HG02610 (cell line): ENCODE measurements at regions not wholly inside any gene's neighbourhood (a gene's known extent, or its start where the extent isn't known, plus 50 kb on each side); places are given as distances from the start of the nearest gene placed in this dataset.
"Not testable (repeated sequence)": the region's sequence is repeated elsewhere in the genome, so short reads cannot be mapped to it uniquely, and the experiment has no call there.

Experiments
- ATAC-seq: cut with Tn5 transposase; IDR thresholded peaks from one replicate; pipeline ENCODE4 v1.9.1; 2021; ENCODE audit warnings: mild to moderate bottlenecking, moderate library complexity; ENCODE audit not compliant: unreplicated experiment

DNA sequence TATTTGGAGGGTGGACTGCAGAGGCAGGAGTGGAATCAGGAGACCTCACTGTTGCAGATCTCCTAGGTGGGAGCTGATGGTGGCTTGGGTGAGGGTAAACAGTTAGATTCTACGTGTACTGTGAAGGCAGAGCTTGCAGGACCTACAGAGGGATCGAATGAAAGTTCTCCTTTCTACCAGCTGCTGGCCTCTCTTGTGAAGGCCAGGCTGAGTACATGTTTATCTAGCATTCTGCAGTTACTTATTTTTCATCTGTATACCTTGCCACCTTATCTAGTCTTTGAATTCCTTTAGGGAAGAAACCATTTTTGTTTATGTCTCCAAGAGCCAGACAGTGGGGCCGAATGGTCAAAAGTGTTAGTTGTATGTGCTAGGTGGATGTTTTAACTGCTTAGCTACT is 57.6 kb downstream of the PTTG1 start:
- ATAC-seq, result no peak

DNA sequence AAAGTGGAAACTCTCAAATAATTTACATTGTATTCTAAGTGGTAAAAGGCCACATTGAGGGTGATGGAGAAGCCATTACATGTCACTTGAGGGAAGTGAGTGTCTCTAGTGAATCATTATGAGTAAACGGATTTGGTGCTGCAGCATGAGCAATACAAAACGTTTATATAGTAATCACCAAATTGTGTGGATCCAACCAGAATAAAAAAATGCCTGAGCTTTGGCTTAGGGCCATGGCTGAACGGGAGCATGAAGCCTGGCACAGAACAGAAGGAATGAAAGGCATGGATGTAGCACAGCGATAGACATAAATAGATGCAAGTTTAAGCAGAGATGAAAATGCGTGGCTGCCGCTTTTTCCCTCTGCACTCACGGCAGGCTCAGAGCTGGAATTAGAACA is 58.3 kb downstream of the PTTG1 start:
- no peak for ATAC-seq

DNA sequence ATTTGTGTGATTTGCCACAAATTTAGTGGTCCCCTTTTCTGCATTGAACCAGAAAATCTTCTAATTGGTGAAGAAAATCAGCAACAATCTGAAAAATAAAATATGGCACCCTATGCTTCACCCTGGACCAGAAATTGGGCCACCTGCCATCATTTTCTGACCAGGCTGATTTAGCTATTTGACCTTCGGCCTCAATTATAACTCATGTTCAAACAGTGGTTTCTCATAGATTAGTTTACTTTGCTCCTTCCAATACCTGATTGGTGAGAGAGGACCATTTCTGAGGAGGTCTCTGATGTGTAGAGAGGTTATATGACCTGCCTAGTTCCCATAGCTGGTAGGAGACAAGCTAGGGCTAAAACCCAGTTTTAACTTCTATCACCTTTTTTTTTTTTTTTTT is 59.0 kb downstream of the PTTG1 start:
- ATAC-seq, result no peak

DNA sequence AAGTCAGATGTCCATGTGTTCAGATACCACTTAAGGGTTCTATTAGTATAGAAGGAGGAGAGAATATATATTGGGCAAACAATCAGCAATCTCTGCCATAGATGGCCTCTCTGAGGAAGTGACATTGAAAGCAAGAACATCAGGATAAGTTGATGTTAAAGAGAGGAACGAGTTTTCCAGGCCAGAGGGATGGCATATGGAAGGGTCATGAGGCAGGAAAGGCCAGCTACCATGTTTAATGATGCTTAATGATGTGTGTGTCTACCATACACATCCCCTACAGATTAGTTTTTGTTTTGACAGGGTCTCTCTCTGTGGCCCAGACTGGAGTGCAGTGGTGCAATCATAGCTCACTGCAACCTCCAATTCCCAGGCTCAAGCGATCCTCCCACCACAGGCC is 63.0 kb downstream of the PTTG1 start:
- ATAC-seq, result no peak

DNA sequence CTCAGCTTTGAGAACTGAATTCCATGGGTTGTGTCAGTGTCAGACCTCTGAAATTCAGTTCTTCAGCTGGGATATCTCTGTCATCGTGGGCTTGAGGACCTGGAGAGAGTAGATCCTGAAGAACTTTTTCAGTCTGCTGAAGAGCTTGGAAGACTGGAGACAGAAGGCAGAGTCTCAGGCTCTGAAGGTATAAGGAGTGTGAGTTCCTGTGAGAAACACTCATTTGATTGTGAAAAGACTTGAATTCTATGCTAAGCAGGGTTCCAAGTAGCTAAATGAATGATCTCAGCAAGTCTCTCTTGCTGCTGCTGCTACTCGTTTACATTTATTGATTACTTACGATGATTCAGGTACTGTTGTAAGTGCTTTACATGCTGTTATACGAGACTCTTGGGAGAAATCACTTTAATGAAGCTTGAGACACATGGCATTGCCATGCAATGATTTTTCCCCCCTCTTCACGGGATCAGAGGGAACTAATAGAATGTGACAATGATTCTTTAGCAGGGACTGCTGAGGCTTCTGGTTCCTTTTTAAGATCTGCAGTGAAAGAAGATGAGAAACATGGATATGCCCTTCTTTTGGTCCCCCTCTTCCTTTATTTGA is 63.8 kb downstream of the PTTG1 start:
- ATAC-seq, result no peak

DNA sequence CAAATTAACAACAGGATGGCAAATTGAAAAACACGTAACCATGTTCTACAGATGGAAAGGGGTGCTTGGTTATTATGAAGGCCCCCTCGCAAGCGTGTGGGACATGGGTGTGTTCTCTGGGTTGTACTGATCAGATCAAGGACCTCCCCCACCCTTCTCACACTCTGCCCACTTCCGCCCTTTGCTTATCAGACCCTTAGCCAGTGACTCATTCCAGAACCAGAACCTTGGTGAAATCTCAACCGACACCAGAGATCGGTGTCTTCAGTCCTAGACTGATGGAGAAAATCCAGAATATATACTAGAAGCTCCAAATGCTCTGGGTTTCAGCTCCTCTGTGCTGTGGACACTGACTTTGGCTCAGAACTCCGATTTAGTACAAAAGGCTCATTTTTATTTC is 64.9 kb downstream of the PTTG1 start:
- peak; percentile 25 for ATAC-seq

DNA sequence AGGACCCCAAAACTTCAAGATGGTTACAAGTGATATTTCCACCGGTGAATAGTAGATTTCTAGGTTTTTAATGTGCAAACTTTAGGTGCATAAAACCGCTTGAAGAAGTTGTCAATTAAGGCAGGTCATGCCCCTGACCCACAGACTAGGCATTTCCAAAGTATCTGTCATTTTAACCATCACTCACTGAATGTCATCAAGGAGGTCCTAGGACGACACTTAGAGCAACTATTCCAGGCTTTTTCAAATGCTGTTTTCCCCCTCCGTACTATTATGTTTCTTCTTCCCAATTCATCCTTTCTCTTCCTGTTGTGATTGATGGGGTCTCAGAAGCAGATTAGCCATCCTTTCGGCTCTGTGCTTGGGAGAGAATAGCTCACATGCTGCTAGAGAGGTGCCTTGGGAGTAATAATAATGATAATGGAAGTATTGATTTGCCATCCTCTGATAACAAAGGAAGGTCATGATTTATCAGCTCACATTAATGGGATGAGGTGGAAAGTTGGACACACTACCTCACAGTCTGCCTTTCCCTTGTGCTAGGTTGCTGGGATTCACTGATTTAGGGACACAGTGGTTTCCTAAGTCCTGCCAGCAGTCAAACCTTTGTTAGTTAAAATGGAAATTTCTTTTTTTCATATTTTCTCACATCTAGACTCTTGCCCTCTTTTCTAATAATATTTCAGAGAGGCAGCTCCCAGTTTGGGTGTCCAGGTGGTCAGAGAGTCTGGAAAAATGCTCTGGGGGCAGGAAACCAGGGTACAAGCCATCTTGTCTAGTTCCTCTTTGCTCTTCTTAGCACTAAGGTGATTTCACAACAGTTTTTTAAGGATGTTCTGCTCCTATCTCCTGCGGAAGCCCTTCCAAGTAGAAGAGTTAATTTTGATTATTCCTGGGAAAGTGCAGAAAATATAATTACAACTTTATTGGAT is 67.0 kb downstream of the PTTG1 start:
- no peak for ATAC-seq

DNA sequence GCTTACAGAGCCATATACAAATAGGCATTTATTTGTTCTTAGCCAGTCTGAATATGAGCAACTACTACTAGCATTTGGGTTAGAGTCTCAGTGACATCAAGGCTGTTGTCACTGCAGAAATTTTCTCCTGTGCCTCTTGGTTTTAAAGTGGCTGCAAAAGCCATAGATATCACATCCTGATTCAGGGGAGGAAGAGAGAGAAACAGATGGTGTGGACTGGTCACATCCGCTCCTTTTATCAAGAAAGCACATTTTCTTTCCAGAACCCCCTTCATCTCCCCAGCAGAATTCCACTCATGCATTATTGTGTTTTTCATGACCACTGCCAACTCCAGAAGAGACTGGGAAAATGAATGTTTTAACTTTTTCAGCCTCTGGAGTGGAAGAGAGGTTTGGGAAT is 69.8 kb downstream of the PTTG1 start:
- ATAC-seq, result no peak

DNA sequence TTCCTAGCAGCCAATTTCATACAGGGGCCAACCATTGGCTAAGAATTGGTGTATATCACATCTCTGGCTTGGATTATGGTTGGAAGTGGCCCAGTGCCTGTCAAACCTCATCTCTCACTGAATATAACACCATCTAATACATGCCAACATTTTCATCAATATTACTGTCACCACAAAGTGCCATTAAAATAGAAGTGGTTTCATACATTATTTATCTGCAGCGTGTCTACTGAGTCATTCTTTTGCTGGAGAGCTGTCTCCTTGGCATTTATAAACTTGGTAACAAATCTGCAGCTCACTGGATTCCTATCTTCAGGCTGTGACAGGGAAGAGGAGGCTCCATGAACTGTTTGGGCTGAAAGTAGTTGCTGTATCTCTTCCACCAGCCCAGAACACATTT is 70.9 kb downstream of the PTTG1 start:
- ATAC-seq, result no peak

DNA sequence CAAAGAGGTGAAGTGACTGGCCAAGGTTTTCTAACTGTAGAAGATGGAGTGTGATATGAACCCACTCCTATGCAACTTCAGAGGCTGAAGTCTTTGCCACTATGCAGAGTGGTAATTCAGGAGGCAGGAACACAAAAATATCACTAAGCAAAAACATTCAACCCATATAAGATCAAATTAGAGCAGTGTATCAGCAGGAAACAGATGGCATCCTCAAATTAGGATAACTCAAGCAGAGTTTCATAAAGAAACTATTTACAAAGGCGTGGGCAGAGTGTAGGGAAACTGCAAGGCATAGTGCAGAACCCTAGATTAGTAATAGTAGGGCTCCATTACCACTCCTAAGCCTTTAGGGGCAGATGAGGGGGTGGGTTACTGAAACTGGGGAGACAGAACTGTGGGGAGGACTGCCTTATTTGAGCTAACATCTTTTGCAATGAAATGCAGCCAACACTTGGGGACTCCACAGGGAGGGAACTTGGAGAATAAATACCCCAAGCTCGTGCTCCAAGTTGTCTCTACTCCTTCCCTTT is 72.2 kb downstream of the PTTG1 start:
- peak; percentile 21 for ATAC-seq

DNA sequence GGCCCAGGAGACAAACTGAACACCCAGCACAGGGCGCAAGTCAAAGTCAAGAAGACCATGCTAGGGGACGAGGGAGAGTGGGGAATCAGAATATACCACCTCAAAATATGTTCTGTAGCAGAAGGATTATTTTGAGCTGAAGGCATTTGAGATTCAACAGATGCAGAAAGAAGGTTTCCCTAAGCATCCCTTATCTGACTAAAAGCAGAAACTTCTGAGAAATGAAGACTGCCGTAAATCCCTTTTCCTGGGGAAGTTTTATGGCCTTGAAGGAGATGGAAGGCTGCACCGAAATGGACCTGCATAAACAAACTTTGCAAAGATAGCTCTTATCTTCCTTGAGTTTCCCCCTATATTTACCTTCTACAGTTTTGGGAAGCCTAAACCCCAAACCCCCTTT is 72.8 kb downstream of the PTTG1 start:
- no peak for ATAC-seq

DNA sequence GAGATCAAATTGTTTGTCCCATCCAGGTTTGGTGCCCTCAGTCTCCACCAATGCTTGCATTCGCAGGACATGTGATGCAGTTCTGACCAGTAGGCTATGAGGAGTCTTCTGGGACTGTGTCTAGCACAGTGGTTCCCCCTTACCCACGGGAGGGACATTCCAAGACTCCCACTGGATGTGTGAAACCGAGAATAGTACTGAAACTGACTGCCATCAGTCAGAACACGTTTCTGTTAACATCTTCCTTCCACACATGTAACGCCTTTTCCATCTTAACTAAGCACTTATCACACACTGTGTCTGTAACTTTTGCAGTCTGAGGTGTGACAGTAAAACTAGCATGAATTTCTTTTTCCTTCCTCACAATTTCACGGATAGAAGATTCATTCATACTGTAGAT is 74.7 kb downstream of the PTTG1 start:
- ATAC-seq, result peak; percentile 68

DNA sequence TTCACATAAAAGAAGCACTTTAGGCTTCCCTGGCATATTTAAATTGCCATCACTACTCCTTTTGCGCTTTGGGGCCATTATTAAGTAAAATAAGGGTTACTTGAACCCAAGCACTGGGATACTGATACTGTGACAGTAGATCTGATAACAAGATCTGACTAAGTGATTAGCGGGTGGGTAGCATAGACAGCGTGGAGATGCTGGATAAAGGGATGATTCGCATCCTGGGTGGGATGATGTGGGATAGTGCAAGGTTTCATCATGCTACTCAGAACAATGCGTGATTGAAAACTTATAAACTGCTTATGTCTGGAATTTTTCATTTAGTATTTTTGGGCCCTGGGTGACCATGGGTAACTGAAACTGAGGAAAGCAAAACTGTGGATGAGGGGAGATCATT is 75.1 kb downstream of the PTTG1 start:
- no peak for ATAC-seq

DNA sequence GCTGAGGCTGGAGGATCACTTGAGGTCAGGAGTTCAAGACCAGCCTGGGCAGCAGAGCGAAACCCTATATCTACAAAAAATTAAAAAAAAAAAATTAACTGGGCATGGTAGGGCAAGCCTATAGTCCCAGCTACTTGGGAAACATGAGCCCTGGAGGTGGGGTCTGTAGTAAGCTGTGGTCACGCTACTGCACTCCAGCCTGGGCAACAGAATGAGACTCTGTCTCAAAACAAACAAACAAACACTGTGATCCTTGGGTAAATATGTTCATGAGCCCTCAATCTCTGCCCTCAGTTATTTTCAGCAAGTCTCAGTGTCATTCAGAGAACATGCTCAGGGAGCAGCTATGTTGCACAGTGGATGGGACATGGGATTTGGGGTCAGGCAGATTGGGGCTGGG is 76.2 kb downstream of the PTTG1 start:
- no peak for ATAC-seq

DNA sequence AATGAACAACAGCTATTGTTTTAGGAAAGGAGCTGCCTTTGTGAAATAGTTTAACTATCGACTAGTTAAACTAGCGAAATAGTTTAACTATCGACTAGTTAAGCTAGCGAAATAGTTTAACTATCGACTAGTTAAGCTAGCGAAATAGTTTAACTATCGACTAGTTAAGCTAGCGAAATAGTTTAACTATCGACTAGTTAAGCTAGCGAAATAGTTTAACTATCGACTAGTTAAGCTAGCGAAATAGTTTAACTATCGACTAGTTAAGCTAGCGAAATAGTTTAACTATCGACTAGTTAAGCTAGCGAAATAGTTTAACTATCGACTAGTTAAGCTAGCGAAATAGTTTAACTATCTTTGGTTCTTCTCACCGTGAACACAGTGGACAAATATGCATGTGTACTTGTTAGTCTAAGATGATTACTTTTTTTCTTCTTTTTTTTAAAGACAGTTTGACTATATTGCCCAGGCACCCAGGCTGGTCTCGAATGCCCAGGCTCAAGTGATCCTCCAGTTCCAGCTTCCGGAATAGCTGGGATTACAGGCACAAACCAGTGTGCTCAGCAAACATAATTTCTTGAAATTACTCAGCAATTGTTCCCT is 76.9 kb downstream of the PTTG1 start:
- not testable (repeated sequence) for ATAC-seq

DNA sequence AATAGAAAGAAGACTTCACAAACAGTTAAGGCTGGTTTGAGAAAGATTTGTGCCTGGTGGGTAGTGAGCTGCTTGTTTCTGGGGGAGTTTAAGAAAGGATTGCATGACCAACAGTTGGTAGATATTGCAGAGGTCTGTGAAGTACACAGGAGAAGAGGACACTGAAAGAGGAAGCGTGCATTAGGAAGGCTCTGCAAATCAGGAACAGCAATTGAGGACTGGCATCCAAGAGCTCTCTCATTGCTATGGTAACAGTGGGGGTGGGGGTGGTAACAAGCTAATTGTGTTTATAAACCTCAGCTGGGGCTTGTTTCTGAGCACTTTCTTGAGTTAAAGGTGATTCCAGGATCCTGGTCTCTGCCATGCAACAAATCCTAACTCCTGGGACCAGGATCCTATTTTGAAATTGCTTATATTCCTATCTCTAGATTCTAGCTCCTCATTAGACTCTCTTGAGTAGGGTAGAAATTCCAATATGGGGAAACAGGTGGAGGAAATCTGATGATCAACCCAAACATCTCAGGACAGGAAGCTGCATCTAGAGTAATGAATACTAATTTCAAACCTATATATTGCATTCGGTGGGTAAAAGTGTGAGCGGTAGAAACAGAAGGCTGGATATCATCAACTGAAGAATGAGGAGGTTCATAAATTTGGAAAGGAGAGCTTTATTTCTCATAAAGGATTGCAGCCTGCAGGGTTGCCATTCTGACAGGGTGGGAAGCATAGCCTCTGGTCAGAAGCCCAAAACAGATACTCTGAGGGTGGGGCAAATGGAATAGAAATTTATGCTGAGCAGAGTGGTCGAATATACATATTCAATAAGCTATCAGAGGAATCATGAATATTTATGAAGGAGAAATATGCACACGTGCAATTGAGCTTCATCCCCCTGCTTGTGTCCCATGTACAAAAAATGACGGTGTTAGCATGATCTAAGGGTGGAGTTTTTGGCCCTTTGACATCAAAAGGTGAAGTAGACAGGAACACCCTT is 79.4 kb downstream of the PTTG1 start:
- ATAC-seq, result peak; percentile 23

DNA sequence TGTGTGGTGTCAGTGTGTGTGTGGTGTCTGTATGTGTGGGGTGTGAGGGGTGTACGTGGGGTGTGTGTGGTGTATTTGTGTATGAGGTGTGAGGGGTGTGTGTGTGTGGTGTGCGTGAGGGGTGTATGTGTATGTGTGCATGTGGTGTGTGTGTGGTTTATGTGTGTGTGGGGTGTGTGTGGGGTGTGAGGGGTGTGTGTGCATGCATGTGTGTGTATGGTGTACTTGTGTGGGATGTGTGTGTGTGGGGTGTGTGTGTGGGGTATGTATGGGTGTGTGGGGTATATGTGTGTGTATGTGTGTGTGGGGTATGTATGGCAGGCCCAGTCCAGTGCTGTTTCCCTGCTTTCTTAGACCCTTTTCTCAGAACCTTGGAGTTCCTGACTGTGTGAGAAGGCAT is 83.3 kb downstream of the PTTG1 start:
- no peak for ATAC-seq

DNA sequence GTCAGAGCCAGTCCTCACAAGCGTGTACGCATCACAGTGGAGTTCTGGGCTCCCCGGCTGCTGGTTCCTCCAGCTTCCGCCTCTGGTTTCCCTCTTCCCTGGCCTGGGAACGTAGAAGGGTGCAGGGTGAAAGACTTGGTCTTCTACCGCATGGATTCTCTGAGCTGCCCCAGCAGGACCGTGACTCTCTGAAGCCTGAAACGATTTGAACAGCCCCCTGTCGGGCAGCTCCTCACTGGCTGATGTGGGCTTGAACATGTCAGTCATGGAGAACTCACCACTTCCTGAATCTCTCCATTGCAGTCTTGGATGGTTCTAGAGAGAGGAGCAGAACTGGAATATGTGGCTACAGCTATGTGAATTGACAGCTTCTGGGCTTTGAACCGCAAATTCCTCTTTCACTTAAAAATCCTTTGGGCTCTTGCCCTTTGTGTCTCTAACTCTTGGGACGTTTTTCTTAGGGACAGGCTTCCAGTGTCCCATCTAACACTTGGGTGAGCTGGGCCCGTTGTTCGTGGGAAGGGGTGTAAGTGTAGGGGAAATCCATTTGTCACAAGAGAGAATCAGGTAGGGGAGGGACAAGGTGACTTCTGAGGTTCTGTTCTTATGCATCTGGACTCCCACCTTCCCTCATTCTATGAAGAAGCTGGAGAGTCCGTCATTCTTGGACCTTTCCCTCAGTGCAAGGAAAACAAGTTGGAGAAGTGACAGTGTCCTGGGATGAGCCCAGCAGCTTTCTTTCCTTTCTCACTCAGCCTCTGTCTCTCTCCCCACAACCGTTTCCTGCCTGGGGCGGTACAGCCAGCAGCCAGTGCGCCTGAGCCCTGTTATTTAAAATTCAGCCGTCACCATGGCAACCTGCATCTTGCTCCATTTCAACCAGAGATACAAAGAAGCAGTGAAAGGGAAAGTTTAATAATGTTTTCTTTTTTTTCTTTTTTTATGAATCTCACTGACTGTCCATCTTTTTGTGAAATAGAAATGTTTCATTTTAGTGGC is 84.7 kb downstream of the PTTG1 start:
- peak; percentile 74 for ATAC-seq

DNA sequence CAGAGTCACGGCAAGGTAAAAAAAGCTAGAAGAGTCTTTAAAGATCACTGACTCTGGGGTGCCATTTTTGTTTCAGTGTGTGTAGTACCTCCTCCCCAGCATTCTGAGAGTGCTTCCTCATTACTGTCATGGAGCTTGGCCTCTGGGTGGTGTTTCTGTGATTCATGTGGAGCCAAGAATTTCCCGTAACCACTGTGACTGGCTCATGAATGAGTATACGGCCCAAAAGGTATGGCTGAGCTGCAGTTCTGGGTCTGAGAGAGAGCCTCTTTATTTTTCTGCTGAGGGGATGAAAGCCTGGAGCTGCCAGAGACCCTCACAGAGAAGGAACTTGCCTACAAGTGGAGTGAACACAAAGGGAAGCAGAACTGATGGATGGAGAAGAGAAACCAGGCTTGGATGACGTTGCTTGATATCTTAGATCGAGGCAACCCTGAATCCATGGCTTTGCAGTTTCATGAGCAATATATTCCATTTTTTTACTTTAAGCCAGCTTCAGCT is 85.6 kb downstream of the PTTG1 start:
- peak; percentile 42 for ATAC-seq
